Astrocyte of the cerebellum (primary cell): ENCODE measurements at regions not wholly inside any gene's neighbourhood (a gene's known extent, or its start where the extent isn't known, plus 50 kb on each side); places are given as distances from the start of the nearest gene placed in this dataset.

Experiments
- DNase-seq: peaks from one replicate; pipeline ENCODE4 v3.0.0-alpha.2; 2011; ENCODE audit warnings: low read depth
- H3K4me3 ChIP-seq: 2 replicates; pipeline ENCODE4 v1.5.1; 2011; ENCODE audit warnings: mild to moderate bottlenecking, low read depth, low read length, moderate library complexity
- in situ Hi-C: cut with HindIII; loops from 2 replicates; pipeline ENCODE4 v1.10.0; 2017; ENCODE audit warnings: low sequenced_read_pairs
- TF ChIP-seq, protein P1 (sequence below): IDR thresholded peaks from 2 replicates; pipeline ENCODE4 v1.5.1; 2012; ENCODE audit warnings: low read length, low read depth, moderate library complexity, mild to moderate bottlenecking; ENCODE audit errors: missing control alignments

DNA sequence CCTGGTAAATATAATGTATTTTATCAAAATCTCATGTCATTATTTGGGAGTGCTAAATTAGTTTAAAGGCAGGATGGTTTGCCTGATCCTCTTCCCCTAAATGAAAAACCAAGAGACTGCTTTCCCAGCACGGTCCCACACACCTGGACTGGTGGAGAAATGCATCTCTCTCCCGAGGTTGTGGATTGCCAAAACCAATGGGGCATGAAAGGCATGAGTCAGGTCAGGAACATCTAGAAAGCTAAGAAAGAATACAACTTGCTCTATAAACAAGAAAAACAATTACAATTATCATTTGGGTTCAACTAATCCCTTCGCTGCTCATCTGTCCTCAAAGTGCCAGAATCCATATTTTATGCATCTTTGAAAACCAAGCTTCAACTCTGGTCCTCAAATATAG, 308.3 kb upstream of the IRAK1BP1 start:
- TF ChIP-seq, protein P1, sequence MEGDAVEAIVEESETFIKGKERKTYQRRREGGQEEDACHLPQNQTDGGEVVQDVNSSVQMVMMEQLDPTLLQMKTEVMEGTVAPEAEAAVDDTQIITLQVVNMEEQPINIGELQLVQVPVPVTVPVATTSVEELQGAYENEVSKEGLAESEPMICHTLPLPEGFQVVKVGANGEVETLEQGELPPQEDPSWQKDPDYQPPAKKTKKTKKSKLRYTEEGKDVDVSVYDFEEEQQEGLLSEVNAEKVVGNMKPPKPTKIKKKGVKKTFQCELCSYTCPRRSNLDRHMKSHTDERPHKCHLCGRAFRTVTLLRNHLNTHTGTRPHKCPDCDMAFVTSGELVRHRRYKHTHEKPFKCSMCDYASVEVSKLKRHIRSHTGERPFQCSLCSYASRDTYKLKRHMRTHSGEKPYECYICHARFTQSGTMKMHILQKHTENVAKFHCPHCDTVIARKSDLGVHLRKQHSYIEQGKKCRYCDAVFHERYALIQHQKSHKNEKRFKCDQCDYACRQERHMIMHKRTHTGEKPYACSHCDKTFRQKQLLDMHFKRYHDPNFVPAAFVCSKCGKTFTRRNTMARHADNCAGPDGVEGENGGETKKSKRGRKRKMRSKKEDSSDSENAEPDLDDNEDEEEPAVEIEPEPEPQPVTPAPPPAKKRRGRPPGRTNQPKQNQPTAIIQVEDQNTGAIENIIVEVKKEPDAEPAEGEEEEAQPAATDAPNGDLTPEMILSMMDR: no peak
- DNase-seq: no peak
- no peak overlapping the region for H3K4me3 ChIP-seq
- in situ Hi-C loops: no loop called here

DNA sequence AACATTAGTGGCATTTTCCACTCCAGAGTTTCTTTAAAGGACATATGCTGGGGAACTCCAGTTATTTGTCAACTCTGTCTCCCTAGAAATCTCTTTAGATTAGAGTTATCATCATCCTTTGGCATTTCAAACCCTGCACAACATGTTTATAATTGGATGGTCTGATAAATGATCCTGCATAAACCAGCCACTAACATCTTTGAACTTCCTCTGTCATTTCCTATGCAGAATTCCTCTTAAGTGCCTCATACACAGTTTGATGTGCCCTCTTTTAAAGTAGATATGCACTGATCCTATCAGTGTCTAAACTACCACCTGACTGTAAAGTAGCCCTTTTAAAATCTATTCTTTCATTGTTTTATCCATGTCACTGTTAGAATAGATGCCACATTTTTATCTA, 306.3 kb upstream of the IRAK1BP1 start:
- H3K4me3 ChIP-seq: no peak overlapping the region
- TF ChIP-seq, protein P1: no peak
- DNase-seq: no peak
- in situ Hi-C loops: no loop called here

- H3K4me3 ChIP-seq: no peak overlapping the region
- in situ Hi-C loops: no loop called here
- TF ChIP-seq, protein P1: no peak
Measured at GRCh38 chr6:78565997-78566396, 301.4 kb upstream of the IRAK1BP1 start.

GRCh38 chr6:78570044-78570443, 297.3 kb upstream of the IRAK1BP1 start:
- no peak overlapping the region for H3K4me3 ChIP-seq
- in situ Hi-C loops: no loop called here
- no peak for DNase-seq
- TF ChIP-seq, protein P1: no peak

More at GRCh38 chr6:78565997-78566396, 301.4 kb upstream of the IRAK1BP1 start:
- DNase-seq: no peak

DNA sequence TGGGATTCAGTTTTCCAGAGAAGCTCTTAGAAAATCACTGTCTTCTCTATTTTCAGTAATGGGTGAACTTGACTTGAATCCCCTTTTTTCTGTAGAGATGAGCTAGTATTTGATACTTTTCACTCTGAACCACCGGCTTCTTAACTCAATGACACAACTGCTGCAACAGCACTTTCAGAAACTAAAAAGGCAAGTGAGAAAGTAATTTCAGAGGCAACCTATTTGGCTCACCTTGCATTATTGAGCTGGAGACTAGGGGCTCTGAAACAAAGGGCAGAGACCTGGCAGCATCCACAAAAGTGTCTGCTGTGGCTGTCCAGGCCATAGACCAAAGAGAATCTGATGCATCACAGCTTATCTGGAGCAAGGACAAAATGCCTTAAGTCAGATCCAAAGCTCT, 289.8 kb upstream of the IRAK1BP1 start:
- no peak overlapping the region for H3K4me3 ChIP-seq
- TF ChIP-seq, protein P1: no peak
- DNase-seq: no peak
- in situ Hi-C loops: no loop called here

- TF ChIP-seq, protein P1: no peak
- in situ Hi-C loops: no loop called here
- no peak overlapping the region for H3K4me3 ChIP-seq
- DNase-seq: no peak
Measured at GRCh38 chr6:78578430-78578829, 288.9 kb upstream of the IRAK1BP1 start.

- no peak for DNase-seq
- H3K4me3 ChIP-seq: no peak overlapping the region
- TF ChIP-seq, protein P1: no peak
- in situ Hi-C loops: no loop called here
Measured at GRCh38 chr6:78580923-78581322, 286.4 kb upstream of the IRAK1BP1 start.
